ENCODE measurements at regions not wholly inside any gene's neighbourhood (a gene's known extent, or its start where the extent isn't known, plus 50 kb on each side); places are given as distances from the start of the nearest gene placed in this dataset.
"Not testable (repeated sequence)": the region's sequence is repeated elsewhere in the genome, so short reads cannot be mapped to it uniquely, and the experiment has no call there.

DNA sequence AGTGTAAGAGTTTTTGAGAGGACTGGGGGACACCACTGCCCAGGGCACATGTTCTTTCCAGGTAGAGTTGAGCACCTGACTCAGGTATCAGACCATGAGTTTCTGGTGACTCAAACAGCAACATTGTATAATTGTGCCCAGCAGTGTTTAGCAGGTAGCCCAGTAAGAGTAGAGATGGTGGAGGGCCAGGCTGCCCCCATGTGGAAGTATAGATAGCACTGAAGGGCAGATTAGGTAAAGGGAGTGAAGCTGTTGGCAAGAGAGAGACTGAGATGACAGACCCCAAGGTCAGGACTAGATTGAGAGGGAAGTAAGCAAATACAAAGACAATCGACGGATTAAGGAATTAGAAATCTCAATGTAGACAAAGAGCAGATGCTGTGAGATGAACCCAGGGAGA is 74.6 kb downstream of the TRIM42 start:
- no peak for DNase-seq

DNA sequence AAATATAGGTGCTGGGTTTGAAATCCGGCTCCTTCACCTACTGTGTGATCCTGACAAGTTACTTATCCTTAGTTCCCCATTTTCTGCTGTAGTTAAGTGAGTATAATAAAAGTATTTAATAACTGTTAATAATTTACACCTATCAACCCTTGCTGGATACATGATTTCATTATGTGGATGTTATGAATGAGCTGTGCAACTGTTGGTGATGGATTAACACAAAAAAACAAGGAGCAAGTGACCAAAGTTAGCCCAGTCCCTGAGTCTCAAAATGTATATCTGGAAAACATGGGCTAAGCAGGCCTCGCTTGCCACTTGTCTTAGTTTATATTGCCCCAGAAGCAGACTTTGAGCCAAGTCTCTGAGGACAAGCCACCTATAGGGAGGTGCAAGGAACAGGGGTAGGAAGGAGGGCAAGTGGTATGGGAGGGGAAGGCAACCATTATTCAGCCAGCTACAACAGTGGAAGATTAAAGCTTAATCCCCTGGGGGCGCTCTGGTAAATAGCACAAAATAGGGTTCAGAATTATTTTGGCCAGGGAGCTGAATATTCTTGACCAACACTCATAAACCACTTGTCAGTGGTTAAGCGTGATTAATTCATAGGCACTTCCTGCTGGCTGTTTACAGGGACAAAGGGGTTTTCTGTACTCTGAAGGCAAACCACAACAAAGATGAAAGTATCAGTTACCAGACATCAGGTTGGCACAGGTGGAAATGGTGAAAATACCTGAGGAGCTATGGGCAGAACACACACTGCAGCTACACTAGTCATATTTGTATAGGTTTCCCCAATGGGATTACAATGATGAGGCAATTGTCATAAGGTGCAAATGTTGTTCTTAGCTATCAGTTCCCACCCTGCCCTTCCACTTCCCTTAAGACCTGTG is 76.2 kb downstream of the TRIM42 start:
- DNase-seq: no peak

DNA sequence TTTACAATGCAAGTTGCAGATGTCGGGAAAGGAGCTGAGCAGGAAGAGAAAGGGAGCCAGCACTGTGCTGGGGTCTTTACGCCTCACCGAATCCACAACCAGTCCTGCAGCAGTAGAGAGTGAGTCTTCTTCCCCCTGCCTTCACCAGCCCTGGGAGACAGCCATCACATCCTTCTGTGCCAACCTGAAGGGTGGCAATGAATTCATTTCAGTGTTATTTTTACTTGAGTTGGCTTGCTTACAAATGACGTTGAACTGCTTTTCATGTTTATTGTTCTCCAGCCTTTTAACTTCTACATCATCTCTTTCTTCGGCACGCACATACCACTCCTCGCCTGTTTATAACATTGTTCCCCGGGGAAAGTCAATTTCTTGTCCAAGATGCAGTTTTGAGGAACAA is 77.1 kb downstream of the TRIM42 start:
- no peak for DNase-seq

DNA sequence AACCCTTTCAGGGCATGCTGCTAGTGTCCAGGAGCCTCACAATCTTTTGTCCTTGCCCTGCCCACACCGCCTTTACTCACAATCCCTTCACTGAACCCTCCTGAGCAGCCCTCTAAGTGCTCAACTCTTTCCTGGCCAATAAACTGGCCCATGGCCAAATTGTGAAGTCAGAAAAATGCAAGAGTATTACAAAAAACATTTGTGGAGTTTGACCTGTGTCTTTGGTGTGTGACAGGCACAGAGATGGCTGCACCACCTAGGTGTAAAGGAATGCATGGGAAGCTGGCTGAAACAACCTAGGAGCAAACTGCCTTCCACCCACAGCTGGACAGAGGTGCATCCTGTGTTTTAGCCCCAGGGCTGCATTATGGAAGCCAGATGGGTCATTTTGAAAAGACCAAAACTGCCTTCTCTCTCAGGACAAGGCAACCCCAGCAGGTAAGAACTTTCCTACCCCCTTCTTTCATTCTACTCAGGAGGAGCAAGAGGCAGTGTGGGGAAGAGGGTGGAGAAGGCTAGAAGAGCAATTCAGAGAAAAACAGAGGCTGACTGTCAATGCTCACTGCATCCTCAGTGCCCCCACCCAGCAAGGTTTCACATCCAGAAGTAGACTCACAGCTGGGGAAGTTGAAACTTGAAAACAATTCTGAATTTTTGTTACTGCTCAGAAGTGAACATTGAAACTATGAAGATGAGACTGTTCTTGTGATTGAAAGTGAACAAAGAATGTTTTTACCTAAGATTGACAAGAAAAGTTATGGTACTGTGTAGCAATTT is 78.6 kb downstream of the TRIM42 start:
- DNase-seq: no peak

DNA sequence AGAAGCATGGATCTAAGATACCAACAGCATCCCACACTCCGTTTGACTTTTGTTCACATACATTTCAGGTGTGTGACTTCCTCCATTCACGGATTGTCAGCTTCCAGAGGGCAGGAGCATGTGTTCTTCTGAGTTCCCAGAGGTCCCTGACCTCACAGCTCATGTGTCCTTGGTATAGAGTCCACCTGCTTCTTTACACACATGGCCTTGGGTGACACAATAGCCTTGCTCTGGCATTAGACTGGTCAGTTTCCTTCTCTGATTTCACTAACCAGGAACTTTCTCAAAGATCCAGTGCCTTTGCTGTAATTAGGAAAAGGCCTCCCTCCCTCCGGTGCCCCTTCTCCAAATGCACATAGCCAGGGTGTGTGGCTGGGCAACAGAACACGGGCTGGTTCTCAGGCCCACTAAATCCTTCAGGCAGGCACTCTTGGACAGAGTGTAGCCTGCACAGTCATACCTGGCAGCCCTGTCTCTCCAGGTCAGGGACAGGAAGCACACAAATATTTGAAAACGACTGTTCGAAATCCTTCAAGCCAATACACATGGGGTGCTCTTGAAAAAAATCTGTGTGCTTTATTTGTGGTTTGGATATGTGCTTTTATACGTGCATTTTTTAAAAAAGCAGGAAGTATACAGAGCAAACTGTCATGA is 81.1 kb downstream of the TRIM42 start:
- no peak for DNase-seq

DNA sequence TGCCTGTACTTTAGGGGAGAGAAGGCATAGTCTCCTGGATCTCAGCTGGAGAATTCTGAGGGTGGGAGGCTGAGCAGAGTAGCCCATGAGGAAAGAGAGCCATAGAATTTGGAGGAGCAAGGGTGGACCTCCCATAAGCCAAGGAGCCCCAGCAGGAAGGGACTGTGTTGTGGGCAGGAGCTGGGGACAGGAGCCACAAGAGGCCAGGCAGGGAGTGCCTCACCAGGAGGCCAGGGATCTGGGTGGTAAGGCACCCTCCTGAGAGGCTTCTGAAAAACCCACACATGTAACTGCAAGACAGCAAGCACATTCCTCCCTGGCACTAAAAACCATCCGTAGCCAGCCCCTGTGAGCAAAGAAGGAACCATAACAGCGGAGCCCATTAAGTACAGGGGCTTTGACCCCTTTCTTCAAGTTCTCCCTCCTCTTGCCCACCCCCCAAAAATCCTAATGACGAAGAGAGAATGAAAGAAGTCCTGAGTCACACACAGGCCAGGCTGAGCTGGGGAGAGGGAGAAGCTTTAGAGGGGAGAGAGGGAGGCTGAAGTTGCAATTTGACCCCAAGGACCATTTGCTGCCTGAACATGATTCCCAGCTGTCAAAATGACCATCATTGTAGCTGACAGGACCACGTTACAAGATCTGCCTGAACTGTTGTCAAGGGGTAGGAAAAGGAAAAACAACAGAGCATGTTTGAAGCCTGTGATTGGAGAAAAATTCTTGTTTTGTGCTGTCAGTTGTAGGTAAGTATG is 82.6 kb downstream of the TRIM42 start:
- no peak for DNase-seq

DNA sequence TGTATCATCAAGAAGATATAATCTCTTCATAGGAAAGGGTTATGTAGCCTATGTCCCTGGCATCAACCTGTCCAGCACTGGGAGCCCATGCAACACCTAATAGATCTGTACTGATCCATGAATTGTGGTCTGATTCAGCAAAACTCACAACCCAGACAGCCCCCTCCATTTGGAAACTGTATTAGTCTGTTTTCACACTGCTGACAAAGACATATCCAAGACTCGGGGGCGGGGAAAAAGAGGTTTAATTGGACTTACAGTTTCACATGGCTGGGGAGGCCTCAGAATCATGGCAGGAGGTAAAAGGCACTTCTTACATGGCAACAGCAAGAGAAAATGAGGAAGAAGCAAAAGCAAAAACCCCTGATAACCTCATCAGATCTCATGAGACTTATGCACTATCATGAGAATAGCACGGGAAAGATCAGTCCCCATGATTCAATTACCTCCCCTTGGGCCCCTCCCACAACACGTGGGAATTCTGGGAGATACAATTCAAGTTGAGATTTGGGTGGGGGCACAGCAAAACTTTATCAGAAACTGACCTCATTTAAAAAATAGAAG is 83.3 kb downstream of the TRIM42 start:
- no peak for DNase-seq

DNA sequence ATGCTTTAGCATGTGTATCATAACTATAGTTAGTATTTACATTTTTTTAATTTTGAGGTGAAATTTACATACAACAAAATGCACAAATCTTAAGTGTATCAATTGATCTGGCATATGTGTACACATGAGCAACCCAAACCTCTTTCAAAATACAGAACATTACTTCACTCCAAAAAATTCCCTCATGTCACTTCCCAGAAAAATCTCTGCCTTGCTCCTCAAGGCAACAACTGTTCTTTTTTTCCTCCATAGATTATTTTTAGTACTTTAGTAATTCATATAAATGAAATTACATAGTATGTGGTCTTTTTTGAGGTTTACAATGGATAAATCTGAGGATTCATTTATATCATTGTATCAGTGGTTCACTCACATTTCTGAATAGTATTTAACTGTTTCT is 84.9 kb downstream of the TRIM42 start:
- no peak for DNase-seq

DNA sequence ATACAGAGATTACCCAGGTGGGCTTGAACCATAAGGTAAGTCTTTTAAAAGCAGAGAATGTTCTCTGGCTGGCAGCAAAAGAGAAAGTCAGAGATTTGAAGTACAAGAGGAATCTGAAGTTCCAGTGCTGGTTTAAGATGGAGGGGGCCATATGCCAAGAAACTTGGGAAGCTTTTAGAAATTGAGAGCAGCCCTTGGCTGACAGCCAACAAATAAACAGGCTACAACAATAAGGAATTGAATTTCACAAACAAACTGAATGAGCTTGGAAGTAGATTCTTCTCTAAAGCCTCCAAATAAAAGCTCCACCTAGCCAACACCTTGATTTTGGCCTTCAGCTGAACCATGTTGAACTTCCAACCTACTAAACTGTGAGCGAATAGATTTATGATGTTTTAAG is 85.7 kb downstream of the TRIM42 start:
- DNase-seq: peak; percentile 85

DNA sequence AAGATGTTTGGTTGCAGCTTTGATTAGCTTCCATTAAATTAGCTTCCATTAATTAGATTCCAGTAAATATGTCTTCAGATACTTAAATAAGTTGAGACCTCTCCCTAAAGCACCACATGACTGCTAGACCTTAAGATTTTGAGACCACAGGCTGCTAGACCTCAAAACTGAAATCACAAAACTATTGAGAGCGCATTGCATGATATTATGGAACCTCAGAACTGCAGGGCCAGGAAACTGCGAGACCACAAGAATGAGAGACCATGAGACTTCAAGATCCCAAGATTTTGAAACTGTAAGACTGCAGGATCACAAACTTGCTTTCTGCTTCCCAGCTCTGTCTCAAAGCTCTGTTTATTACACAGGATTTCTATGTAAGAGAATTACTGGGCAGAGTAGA is 87.4 kb downstream of the TRIM42 start:
- DNase-seq: no peak

DNA sequence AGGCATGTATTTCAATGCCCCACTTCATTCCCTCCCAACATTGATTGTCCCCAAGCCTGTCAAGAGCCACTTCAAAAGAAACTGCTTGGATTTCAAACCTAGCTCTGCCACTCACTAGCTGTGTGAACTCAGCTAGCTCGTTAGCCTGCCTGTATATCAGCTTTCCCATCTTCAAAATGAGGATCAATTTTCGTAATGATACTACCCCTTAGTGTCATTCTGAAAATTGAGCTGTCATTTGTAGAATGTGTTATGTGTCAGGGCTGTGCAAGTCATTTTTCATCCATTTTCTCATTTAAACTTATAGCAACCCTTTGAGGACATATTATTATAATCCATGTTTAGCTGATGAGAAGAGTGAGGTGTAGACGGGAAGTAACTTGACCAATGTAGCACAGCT is 88.6 kb downstream of the TRIM42 start:
- no peak for DNase-seq

DNA sequence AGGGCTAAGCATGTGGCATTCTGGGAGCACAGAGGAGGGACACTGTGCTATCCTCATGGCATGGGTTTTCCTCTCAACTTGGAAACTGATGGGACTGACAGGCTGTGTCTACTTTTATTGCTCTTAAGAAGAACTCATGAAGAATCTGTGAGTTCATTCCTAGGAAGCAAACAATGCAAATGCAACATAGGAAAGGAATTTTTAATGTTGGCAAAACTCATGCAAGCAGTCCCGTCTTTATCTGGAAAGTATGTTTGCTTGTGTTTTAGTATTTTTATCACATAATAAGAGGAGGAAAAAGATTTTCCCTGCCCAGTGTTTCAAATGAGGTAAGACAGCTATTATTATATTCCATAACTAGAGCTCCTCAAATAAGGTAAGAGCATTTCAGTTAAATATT is 89.7 kb downstream of the TRIM42 start:
- no peak for DNase-seq

DNA sequence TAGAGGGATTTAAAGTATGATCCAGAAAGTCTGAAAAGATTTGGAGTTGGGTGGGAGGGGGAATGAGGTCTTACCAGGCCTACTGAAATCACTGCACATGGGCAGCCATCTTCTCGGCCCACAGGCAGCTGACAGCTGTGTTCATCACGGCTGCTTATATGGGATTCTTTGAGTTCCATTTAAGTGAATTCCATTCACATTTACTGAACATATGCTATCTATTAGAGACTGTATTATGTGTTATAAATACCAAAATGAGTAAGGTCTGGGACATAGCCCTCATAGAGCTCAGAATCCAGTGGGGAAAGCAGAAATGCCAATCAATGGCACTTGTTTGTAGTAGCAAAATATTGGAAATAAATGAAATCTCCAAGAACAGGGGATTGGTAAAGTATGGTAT is 91.1 kb downstream of the TRIM42 start:
- DNase-seq: no peak

DNA sequence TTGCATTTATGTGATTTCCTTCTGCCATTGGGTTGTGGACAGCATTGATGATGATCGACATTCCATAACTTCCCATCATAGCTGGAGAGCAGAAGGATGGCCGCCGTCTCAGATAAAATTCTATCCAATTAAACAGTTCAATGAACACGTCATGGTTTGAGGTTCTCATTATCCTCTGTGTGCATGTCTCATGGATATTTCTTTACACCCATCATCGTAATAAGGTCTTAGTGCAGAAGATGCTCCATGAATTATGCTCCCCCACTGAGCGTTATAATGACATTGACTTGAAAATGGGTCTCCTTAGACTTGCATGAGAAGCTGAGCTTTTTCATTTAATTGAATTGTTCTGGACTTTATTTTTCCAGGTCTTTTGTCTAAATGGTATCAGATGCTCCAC is 92.1 kb downstream of the TRIM42 start:
- no peak for DNase-seq

DNA sequence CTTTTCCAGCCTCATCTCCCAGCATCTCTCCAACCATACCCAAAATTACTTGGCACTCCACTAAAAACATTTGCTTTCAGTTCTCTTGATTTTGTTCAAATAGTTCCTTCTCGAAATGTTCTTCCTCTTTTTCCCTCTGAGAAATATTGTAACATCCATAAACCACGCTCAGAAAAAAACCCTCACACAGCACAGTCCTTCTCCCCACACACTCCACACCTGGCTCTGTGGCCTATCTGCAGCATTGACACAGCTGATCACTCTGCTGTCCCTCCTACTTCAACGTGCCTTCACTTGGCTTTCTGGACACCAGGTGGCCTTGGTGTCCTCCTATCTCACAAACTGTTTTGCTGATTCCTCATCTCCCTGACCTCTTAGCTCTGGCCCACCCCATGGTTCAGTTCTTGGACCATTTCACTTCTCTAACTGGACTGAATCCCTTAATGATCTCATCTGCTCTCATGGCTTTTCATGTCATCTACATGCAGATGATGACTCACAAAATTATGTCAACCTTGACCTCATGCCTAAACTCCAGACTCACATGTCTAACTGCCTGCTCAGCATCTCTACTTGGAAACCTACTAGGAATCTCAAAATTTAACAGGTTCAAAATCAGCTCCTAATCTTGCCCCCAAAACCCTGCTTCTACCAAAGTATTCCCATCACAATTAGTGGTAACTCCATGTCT is 93.3 kb downstream of the TRIM42 start:
- no peak for DNase-seq

DNA sequence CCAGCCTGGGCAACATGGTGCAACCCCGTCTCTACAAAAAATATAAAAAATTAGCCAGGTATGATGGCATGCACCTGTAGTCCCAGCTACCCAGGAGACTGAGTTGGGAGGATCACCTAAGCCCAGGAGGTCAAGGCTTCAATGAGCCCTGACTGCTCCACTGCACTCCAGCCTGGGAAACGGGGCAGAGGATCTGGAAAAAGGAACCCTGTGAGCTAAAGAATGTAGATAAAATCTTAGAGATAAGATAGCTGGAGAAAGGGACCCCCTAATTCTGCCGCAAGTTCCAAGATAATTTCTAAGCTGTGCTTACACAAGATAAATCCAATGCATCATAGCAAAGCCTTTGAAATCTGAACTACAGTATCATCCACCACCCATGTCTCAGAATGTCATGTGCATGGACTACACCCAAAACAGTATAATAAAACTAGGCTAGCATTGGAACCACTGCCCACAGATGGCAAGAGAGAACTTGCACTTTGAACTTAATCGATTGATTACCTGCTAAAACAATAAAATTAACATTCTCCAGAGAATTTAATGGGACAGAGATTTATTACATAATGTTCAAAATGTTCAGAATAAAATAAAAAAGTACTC is 99.9 kb downstream of the TRIM42 start:
- DNase-seq: no peak

DNA sequence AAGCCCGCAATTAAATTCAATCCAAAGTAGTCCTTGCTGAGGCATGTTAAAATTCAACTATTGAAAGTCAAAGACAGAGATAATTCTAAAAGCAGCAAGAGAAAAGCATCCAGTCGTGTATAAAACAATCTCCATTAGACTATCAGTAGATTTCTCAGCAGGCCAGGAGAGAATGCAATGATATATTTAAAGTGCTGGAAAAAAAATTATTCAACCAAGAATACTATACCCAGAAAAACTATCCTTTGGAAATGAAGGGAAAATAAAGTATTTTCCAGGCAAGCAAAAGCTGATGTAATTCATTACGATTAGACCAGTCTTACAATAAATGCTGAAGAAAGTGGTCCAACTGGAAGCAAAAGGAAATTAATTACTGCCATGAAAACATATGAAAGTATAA is 113.5 kb downstream of the TRIM42 start:
- no peak for DNase-seq

DNA sequence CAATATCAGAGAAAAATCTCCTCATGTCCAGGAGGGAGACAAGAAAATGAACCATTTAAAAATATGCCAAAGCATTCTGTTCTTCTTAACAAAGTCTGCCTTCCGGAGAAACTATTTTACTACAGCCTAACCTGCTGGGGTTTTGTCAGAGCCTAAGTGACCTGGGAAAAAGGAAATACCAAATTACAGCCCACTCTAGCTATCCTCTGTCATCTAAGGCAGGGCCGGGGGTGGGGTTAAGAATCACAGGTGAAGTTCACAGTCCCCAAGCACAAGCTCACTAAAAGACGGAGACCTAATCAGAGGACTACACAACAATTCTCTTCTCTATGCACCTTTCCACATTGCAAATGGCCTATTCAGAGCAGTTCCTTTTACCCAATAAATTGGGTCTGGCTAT is 116.6 kb downstream of the TRIM42 start:
- DNase-seq: no peak

DNA sequence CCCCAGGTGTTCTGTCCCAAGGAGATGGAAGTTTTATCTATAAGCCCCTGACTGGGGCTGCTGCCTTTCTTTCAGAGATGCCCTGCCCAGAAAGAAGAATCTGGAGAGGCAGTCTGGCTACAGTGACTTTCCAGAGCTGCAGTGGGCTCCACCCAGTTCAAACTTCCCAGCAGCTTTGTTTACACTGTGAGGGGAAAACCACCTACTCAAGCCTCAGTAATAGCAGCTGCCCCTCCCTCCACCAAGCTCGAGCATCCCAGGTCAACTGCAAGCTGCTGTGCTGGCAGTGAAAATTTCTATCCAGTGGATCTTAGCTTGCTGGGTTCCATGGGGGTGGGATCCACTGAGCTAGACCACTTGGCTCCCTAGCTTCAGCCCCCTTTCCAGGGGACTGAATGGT is 125.0 kb downstream of the TRIM42 start:
- DNase-seq: not testable (repeated sequence)

DNA sequence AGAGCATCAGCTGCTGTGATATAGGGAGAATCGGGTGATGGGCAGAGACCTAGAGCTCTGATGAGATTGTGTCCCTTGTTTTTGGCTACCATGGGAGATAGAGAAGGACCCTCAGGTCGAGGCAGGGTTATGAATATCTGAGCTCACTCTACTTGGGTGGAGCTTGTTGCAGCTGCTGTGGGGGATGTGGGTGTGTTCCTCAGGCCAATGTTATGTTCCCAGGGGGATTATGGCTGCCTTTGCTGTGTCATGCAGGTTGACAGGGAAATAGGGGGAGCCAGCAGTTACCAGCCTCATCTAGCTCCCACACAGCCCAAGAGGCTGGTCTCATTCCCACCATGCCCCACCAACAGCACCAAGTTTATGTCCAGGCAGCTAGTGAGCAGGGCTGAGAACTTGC is 131.5 kb downstream of the TRIM42 start:
- DNase-seq: no peak

DNA sequence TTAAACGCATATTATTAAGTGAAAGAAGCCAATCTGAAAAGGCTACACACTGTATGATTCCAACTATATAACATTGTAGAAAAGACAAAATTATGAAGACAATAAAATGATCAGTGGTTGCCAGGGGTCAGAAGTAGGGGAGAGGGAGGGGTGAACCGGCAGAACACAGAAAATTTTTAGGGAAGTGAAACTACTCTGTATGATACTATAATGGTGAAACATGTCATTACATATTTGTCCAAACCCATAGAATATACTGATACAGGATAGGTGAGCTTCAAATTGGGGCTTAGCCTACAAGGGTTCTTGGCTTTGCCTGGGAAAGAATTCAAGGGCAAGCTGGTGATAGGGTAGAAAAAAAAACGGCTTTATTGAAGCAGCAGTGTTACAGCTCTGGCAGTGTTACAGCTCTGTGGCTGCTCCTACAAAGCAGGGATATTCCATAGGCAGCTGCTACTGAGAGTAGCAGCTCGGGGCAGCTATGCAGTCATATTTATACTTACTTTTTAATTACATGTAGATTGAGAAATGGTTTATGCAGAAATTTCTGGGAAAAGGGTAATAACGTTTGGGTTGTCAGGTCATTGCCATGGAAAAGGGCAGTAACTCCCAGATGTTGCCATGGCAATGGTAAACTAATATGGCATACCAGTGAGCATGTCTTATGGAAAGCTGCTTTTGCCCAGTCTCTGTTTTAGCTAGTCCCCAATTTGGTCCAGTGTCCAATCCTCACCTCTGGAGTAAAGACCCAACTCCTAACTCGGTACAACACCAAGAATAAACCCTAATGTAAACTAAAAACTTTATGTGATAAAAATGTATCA is 125.1 kb upstream of the SLC25A36 start:
- DNase-seq: no peak

Data from NCI-H1105 treated with DMSO at 0.1 percent for 48 hours (cell line).